Tibial nerve (tissue), 4 donors: ENCODE measurements at regions not wholly inside any gene's neighbourhood (a gene's known extent, or its start where the extent isn't known, plus 50 kb on each side); places are given as distances from the start of the nearest gene placed in this dataset.

Experiments used
- DNase-seq, 2 donors: peaks; one replicate each; pipeline ENCODE4 v3.0.0-alpha.2; 2019; ENCODE audit warnings: low spot score in 2 of 2
- H3K27ac ChIP-seq, 4 donors: fragments of 200-600 bp; sonication (generic) in 3 of 4; one replicate each; pipeline ENCODE4 v1.5.1; 2017 to 2019; ENCODE audit warnings: mild to moderate bottlenecking in 1 of 4
- H3K27me3 ChIP-seq, 2 donors: fragments of 200-600 bp; sonication (generic) in 1 of 2; one replicate each; pipeline versions ENCODE4 v1.5.1 to v1.6.0; 2017 to 2019
- H3K36me3 ChIP-seq, 3 donors: fragments of 200-600 bp; sonication (generic); one replicate each; pipeline ENCODE4 v1.5.1; 2018 to 2019
- H3K4me1 ChIP-seq, 4 donors: fragments of 200-600 bp; sonication (generic) in 3 of 4; one replicate each; pipeline ENCODE4 v1.5.1; 2017 to 2019
- H3K4me3 ChIP-seq, 4 donors: fragments of 200-600 bp; sonication (generic) in 3 of 4; one replicate each; pipeline ENCODE4 v1.5.1; 2017 to 2019; ENCODE audit warnings: mild to moderate bottlenecking in 1 of 4, moderate library complexity in 1 of 4
- H3K9me3 ChIP-seq, 4 donors: fragments of 200-600 bp; sonication (generic) in 3 of 4; one replicate each; pipeline ENCODE4 v1.5.1; 2017 to 2019
- CTCF ChIP-seq, 5 experiments: fragments of 200-600 bp in 3 of 5; fragments of 450-650 bp in 2 of 5; sonication (generic) in 3 of 5; IDR thresholded peaks; one replicate each; pipeline ENCODE4 v1.5.1; 2016 to 2019; ENCODE audit warnings: antibody characterized with exemption in 5 of 5, mild to moderate bottlenecking in 3 of 5, moderate library complexity in 2 of 5
- EP300 ChIP-seq, 2 donors: sonication (generic); formaldehyde crosslinking; IDR thresholded peaks; one replicate each; pipeline ENCODE4 v1.6.1; 2017; ENCODE audit warnings: antibody characterized with exemption in 2 of 2, mild to moderate bottlenecking in 1 of 2
- POLR2A ChIP-seq, 2 donors: fragments of 450-650 bp; IDR thresholded peaks; one replicate each; pipeline ENCODE4 v1.6.1; 2017; ENCODE audit warnings: antibody characterized with exemption in 2 of 2, mild to moderate bottlenecking in 2 of 2, moderate library complexity in 2 of 2
- WGBS, 2 donors: methylation state at CpG; one replicate each; pipeline ENCODE4 v1.1.5; 2018; 5-methylcytosine and 5-hydroxymethylcytosine counted together

- Histone ChIP-seq H3K4me3 (no peak overlapping the region), H3K4me1 (peaks cover 0 to 8% (median 5%) of the 10 kb centered on the region in 4 donors), H3K9me3 (peaks cover 0 to 4% (median 2%) of the 10 kb centered on the region in 4 donors), H3K27ac (no peak overlapping the region), H3K27me3 (no peaks in the 10 kb centered on the region), H3K36me3 (no peaks in the 10 kb centered on the region)
- TF ChIP-seq CTCF (IDR thresholded peaks at IDR 0.05) (no peak), EP300 (IDR thresholded peaks at IDR 0.05) (no peak), POLR2A (IDR thresholded peaks at IDR 0.05) (no peak)
- no peak for DNase-seq
- 75 to 86% methylated on average over 5 of the region's 5 CpGs for WGBS, 2 donors
Measured at GRCh38 chr16:72658888-72659717, 388.8 kb downstream of the ZFHX3 start.

DNA sequence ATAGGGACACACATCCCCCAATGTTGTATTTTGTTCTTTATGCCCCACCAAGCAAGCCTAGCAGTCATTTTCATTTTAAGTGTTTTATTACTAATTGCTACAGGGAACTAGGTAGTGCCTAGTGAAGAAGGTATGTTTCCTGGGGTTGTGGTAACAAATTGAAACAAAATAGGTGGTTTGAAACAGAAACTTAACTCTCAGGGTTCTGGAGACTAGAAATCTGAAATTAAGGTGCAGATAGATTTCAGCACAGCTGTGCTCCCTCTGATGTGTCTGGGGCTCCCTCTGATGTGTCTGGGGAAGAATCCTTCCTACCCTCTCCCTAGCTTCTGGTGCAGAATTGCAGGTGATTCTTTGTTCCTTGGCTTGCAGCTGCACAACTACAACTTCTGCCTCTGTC lies 390.1 kb downstream of the ZFHX3 start:
- Histone ChIP-seq H3K4me3 (no peak overlapping the region), H3K36me3 (no peaks in the 10 kb centered on the region), H3K27ac (no peak overlapping the region), H3K27me3 (no peaks in the 10 kb centered on the region), H3K4me1 (no peaks in the 10 kb centered on the region), H3K9me3 (peaks cover 0 to 8% (median 2%) of the 10 kb centered on the region in 4 donors)
- TF ChIP-seq EP300 (IDR thresholded peaks at IDR 0.05), result no peak
- no peak for TF ChIP-seq POLR2A (IDR thresholded peaks at IDR 0.05)
- TF ChIP-seq CTCF (IDR thresholded peaks at IDR 0.05), result no peak
- no peak for DNase-seq

- H3K27me3 ChIP-seq, result no peaks in the 10 kb centered on the region
- no peak overlapping the region for H3K4me3 ChIP-seq
- DNase-seq, result no peak
- peaks cover 0 to 8% (median 2%) of the 10 kb centered on the region in 4 donors for H3K9me3 ChIP-seq
- H3K36me3 ChIP-seq, result no peaks in the 10 kb centered on the region
- H3K27ac ChIP-seq, result no peak overlapping the region
- 95 to 96% methylated on average over 1 of the region's 1 CpG for WGBS, 2 donors
- no peaks in the 10 kb centered on the region for H3K4me1 ChIP-seq
- TF ChIP-seq EP300 (IDR thresholded peaks at IDR 0.05), result no peak
- TF ChIP-seq POLR2A (IDR thresholded peaks at IDR 0.05), result no peak
- no peak for TF ChIP-seq CTCF (IDR thresholded peaks at IDR 0.05)
Measured at GRCh38 chr16:72657164-72657563, 390.8 kb downstream of the ZFHX3 start.

DNA sequence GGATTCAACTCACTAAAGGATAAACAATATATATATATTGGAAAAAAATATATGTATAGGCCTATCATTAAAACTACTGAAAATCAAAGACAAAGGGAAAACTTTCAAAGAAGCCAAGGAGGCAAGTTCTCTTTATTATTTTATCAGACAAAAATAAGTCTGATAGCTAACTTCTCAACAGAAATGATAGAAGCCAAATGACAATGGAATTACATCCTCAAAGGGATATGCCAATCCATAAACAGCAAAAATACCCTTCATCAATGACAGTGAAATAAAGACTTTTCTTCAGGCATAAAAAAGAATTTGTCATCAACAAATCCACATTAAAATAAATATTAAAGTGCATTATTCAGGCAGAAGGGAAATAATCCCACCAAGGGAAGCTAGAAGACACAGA lies 393.4 kb downstream of the ZFHX3 start:
- no peak overlapping the region for H3K27ac ChIP-seq
- H3K36me3 ChIP-seq, result no peaks in the 10 kb centered on the region
- TF ChIP-seq POLR2A (IDR thresholded peaks at IDR 0.05) (no peak), EP300 (IDR thresholded peaks at IDR 0.05) (no peak), CTCF (IDR thresholded peaks at IDR 0.05) (no peak)
- H3K4me3 ChIP-seq, result no peak overlapping the region
- H3K27me3 ChIP-seq, result no peaks in the 10 kb centered on the region
- no peaks in the 10 kb centered on the region for H3K4me1 ChIP-seq
- no peak for DNase-seq
- H3K9me3 ChIP-seq, result peaks cover 0 to 13% (median 2%) of the 10 kb centered on the region in 4 donors

- H3K4me1 ChIP-seq, result no peaks in the 10 kb centered on the region
- no peak for DNase-seq
- peaks cover 0 to 9% (median 0%) of the 10 kb centered on the region in 4 donors for H3K9me3 ChIP-seq
- H3K36me3 ChIP-seq, result no peaks in the 10 kb centered on the region
- H3K27me3 ChIP-seq, result no peaks in the 10 kb centered on the region
- no peak overlapping the region for H3K27ac ChIP-seq
- no peak for TF ChIP-seq EP300 (IDR thresholded peaks at IDR 0.05)
- TF ChIP-seq POLR2A (IDR thresholded peaks at IDR 0.05), result no peak
- TF ChIP-seq CTCF (IDR thresholded peaks at IDR 0.05), result no peak
- 88 to 95% methylated on average over 3 of the region's 3 CpGs for WGBS, 2 donors
- no peak overlapping the region for H3K4me3 ChIP-seq
Measured at GRCh38 chr16:72649254-72649944, 398.5 kb downstream of the ZFHX3 start.
